H1 (cell line): ENCODE measurements at regions not wholly inside any gene's neighbourhood (a gene's known extent, or its start where the extent isn't known, plus 50 kb on each side); places are given as distances from the start of the nearest gene placed in this dataset.

Experiments
- CTCF ChIA-PET: fragments of 300-600 bp; sonication (Branson Sonifier 250); formaldehyde crosslinking; loops from one replicate; lab custom pipeline; 2021; ENCODE audit not compliant: partially characterized antibody; lab: Charles Lee
- POLR2A ChIA-PET: fragments of 300-600 bp; sonication (Branson Sonifier 250); formaldehyde crosslinking; loops from one replicate; lab custom pipeline; 2021; ENCODE audit warnings: inconsistent platforms; ENCODE audit not compliant: partially characterized antibody; lab: Charles Lee
- DNase-seq, 2 experiments: peaks; one replicate each; pipeline versions ENCODE4 v3.0.0 to v3.0.0-alpha.2; 2010 to 2022; ENCODE audit warnings: low spot score in 2 of 2, low read depth in 1 of 2, mixed read lengths in 1 of 2
- FAIRE-seq: peaks from 2 replicates; lab custom pipeline; 2011; peaks lifted over from hg19 to GRCh38; lab: Jason Lieb, UNC
- H2AFZ ChIP-seq: 2 replicates; pipeline ENCODE4 v1.8.1; 2012; ENCODE audit warnings: low read length, inconsistent platforms
- H2AK5ac ChIP-seq: 2 replicates; pipeline ENCODE4 v1.6.1; 2013; ENCODE audit warnings: low read depth, low read length
- H2BK120ac ChIP-seq: replicated peaks from 2 replicates; pipeline ENCODE3; 2013; ENCODE audit warnings: low read depth, low read length, inconsistent platforms
- H2BK12ac ChIP-seq: 2 replicates; pipeline ENCODE4 v1.6.1; 2013; ENCODE audit warnings: low read depth, low read length
- H2BK15ac ChIP-seq: 2 replicates; pipeline ENCODE4 v1.6.1; 2013; ENCODE audit warnings: low read length
- H2BK20ac ChIP-seq: 2 replicates; pipeline ENCODE4 v1.6.1; 2013; ENCODE audit warnings: low read length
- H2BK5ac ChIP-seq: 2 replicates; pipeline ENCODE4 v1.6.1; 2013; ENCODE audit warnings: low read depth, low read length
- H3K14ac ChIP-seq: 2 replicates; pipeline ENCODE4 v1.6.1; 2013; ENCODE audit warnings: inconsistent platforms; ENCODE audit not compliant: insufficient read length
- H3K18ac ChIP-seq: 2 replicates; pipeline ENCODE4 v1.6.1; 2013; ENCODE audit warnings: low read length; ENCODE audit errors: extremely low read depth
- H3K23ac ChIP-seq: 2 replicates; pipeline ENCODE4 v1.6.1; 2013; ENCODE audit warnings: inconsistent platforms; ENCODE audit not compliant: insufficient read length
- H3K23me2 ChIP-seq: 2 replicates; pipeline ENCODE4 v1.6.1; 2013; ENCODE audit warnings: low read depth, low read length
- H3K27ac ChIP-seq: 2 replicates; pipeline ENCODE4 v1.6.1; 2011; ENCODE audit warnings: low read depth, low read length, inconsistent platforms
- H3K27me3 ChIP-seq, 4 experiments: replicated peaks in 1 of 4; 1 replicate in 1 of 4; 2 replicates in 3 of 4; pipeline versions ENCODE4 v1.6.1 to v1.8.1; 2011 to 2013; ENCODE audit warnings: low read length in 3 of 4, mild to moderate bottlenecking in 3 of 4, inconsistent platforms in 2 of 4, mixed read lengths in 2 of 4, moderate library complexity in 1 of 4; ENCODE audit not compliant: control insufficient read depth in 3 of 4, insufficient read depth in 3 of 4; ENCODE audit errors: extremely low read depth in 1 of 4
- H3K36me3 ChIP-seq, 4 experiments: 2 replicates each; pipeline versions ENCODE4 v1.6.1 to v1.8.1; 2011 to 2013; ENCODE audit warnings: mild to moderate bottlenecking in 4 of 4, low read length in 3 of 4, moderate library complexity in 2 of 4, control low read depth in 1 of 4, inconsistent platforms in 1 of 4; ENCODE audit not compliant: insufficient read depth in 4 of 4, control insufficient read depth in 2 of 4
- H3K4ac ChIP-seq: replicated peaks from 2 replicates; pipeline ENCODE3; 2013; ENCODE audit warnings: low read length, low read depth, mixed read lengths, inconsistent platforms; ENCODE audit not compliant: insufficient read length
- H3K4me1 ChIP-seq, 4 experiments: replicated peaks in 1 of 4; 1 replicate in 1 of 4; 2 replicates in 3 of 4; pipeline versions ENCODE4 v1.6.1 to v1.8.1; 2011 to 2013; ENCODE audit warnings: low read length in 3 of 4, inconsistent platforms in 2 of 4, mixed read lengths in 1 of 4; ENCODE audit not compliant: insufficient read depth in 4 of 4, control insufficient read depth in 3 of 4
- H3K4me2 ChIP-seq, 2 experiments: 2 replicates each; pipeline versions ENCODE4 v1.6.1 to v1.8.1; 2011 to 2013; ENCODE audit warnings: low read depth in 2 of 2, low read length in 2 of 2, control low read depth in 1 of 2, inconsistent platforms in 1 of 2, mild to moderate bottlenecking in 1 of 2; ENCODE audit not compliant: insufficient read depth in 1 of 2
- H3K4me3 ChIP-seq, 4 experiments: fragments of 200-600, 300-600 bp in 1 of 4; sonication (generic), shearing (Covaris generic), sonication (Bioruptor Twin) in 1 of 4; 2 replicates each; pipeline versions ENCODE4 v1.5.1 to v1.8.1; 2011 to 2016; ENCODE audit warnings: low read length in 4 of 4, low read depth in 3 of 4, control low read depth in 2 of 4, inconsistent platforms in 2 of 4, mild to moderate bottlenecking in 2 of 4, mixed read lengths in 1 of 4, moderate library complexity in 1 of 4; ENCODE audit not compliant: insufficient read depth in 2 of 4; ENCODE audit errors: extremely low read depth in 1 of 4
- H3K56ac ChIP-seq: replicated peaks from 2 replicates; pipeline ENCODE3; 2013; ENCODE audit warnings: low read depth, mild to moderate bottlenecking, mixed read lengths, low read length, inconsistent platforms; ENCODE audit not compliant: insufficient read length
- H3K79me1 ChIP-seq: 2 replicates; pipeline ENCODE4 v1.6.1; 2013; ENCODE audit warnings: low read depth, low read length, control low read depth
- H3K79me2 ChIP-seq, 2 experiments: 2 replicates each; pipeline versions ENCODE4 v1.6.1 to v1.8.1; 2012 to 2013; ENCODE audit warnings: low read length in 2 of 2, mild to moderate bottlenecking in 2 of 2, inconsistent platforms in 1 of 2; ENCODE audit not compliant: insufficient read depth in 2 of 2, control insufficient read depth in 1 of 2
- H3K9ac ChIP-seq, 4 experiments: replicated peaks in 1 of 4; 1 replicate in 1 of 4; 2 replicates in 3 of 4; pipeline versions ENCODE4 v1.6.1 to v1.8.1; 2011 to 2013; ENCODE audit warnings: low read depth in 3 of 4, low read length in 3 of 4, control low read depth in 2 of 4, mild to moderate bottlenecking in 2 of 4, moderate library complexity in 2 of 4, inconsistent platforms in 1 of 4; ENCODE audit errors: extremely low read depth in 1 of 4
- H3K9me3 ChIP-seq, 2 experiments: 2 replicates each; pipeline versions ENCODE4 v1.6.1 to v1.8.1; 2012 to 2013; ENCODE audit warnings: mild to moderate bottlenecking in 2 of 2, moderate library complexity in 2 of 2, control low read depth in 1 of 2, inconsistent platforms in 1 of 2, low read depth in 1 of 2, low read length in 1 of 2, mixed read lengths in 1 of 2; ENCODE audit not compliant: insufficient read depth in 2 of 2
- H4K20me1 ChIP-seq, 2 experiments: replicated peaks in 1 of 2; 2 replicates each; pipeline versions ENCODE3 to v1.8.1; 2011 to 2013; ENCODE audit warnings: inconsistent platforms in 2 of 2, low read length in 2 of 2, mild to moderate bottlenecking in 1 of 2; ENCODE audit not compliant: insufficient read depth in 2 of 2, control insufficient read depth in 1 of 2
- H4K5ac ChIP-seq: 2 replicates; pipeline ENCODE4 v1.6.1; 2013; ENCODE audit warnings: low read length, low read depth, mixed read lengths, inconsistent platforms; ENCODE audit not compliant: insufficient read length
- H4K8ac ChIP-seq: 2 replicates; pipeline ENCODE4 v1.8.0; 2013; ENCODE audit warnings: mild to moderate bottlenecking, moderate library complexity, low read length, inconsistent platforms; ENCODE audit not compliant: insufficient read depth; ENCODE audit errors: extremely low read depth
- H4K91ac ChIP-seq: replicated peaks from 2 replicates; pipeline ENCODE3; 2013; ENCODE audit warnings: low read length, mixed read lengths, inconsistent platforms; ENCODE audit not compliant: insufficient read length
- BACH1 ChIP-seq: IDR thresholded peaks from 2 replicates; pipeline ENCODE4 v1.6.1; 2012; ENCODE audit warnings: low read length, improper control_type of control experiment
- CEBPB ChIP-seq: IDR thresholded peaks from 2 replicates; pipeline ENCODE4 v1.6.1; 2012; ENCODE audit warnings: low read depth, low read length
- EP300 ChIP-seq, 2 experiments: IDR thresholded peaks; 1 replicate in 1 of 2; 2 replicates in 1 of 2; pipeline ENCODE4 v1.6.1; 2011 to 2012; ENCODE audit warnings: low read depth in 2 of 2, low read length in 2 of 2, mild to moderate bottlenecking in 2 of 2, borderline replicate concordance in 1 of 2, inconsistent platforms in 1 of 2, moderate library complexity in 1 of 2
- FOSL1 ChIP-seq: IDR thresholded peaks from 2 replicates; pipeline ENCODE4 v1.6.1; 2011; ENCODE audit warnings: mild to moderate bottlenecking, low read depth, low read length, moderate library complexity; ENCODE audit not compliant: insufficient read depth
- HDAC2 ChIP-seq, 2 experiments: fragments of 300-600 bp in 1 of 2; sonication (generic) in 1 of 2; IDR thresholded peaks; 2 replicates each; pipeline ENCODE4 v1.6.1; 2011 to 2012; ENCODE audit warnings: low read depth in 2 of 2, low read length in 2 of 2, mild to moderate bottlenecking in 2 of 2, moderate library complexity in 2 of 2, borderline replicate concordance in 1 of 2, inconsistent platforms in 1 of 2
- HDAC6 ChIP-seq: IDR thresholded peaks from one replicate; pipeline ENCODE4 v1.7.1; 2012; ENCODE audit warnings: low read depth, mild to moderate bottlenecking, inconsistent platforms, low read length, moderate library complexity
- JUN ChIP-seq: IDR thresholded peaks from 2 replicates; pipeline ENCODE4 v1.6.1; 2011; ENCODE audit warnings: low read depth, mild to moderate bottlenecking, improper control_type of control experiment, low read length
- KDM4A ChIP-seq: IDR thresholded peaks from one replicate; pipeline ENCODE4 v1.7.1; 2012; ENCODE audit warnings: low read depth, mild to moderate bottlenecking, moderate library complexity, low read length, inconsistent platforms; ENCODE audit not compliant: severe bottlenecking
- KDM5A ChIP-seq: fragments of 200-600 bp; IDR thresholded peaks from 2 replicates; pipeline ENCODE4 v1.7.1; 2012; ENCODE audit warnings: mild to moderate bottlenecking, low read length, inconsistent platforms, mixed read lengths
- NRF1 ChIP-seq: IDR thresholded peaks from 2 replicates; pipeline ENCODE4 v1.6.1; 2011; ENCODE audit warnings: mild to moderate bottlenecking, low read depth, low read length, improper control_type of control experiment
- SIRT6 ChIP-seq: IDR thresholded peaks from one replicate; pipeline ENCODE4 v1.7.1; 2012; ENCODE audit warnings: low read length, inconsistent platforms
- SUZ12 ChIP-seq: fragments of 200-600 bp; sonication (generic); IDR thresholded peaks from 2 replicates; pipeline ENCODE4 v1.6.1; 2012; ENCODE audit warnings: mild to moderate bottlenecking, inconsistent platforms, low read length, moderate library complexity, mixed read lengths
- TCF12 ChIP-seq: IDR thresholded peaks from 2 replicates; pipeline ENCODE4 v1.6.1; 2011; ENCODE audit warnings: low read depth, mild to moderate bottlenecking, low read length
- WGBS, 2 experiments: shearing (Covaris generic) in 1 of 2; methylation state at CpG; one replicate each; pipeline versions ENCODE4 v1.1.6 to v1.1.7; 2013 to 2015; ENCODE audit warnings: low lambda C conversion rate in 2 of 2, mixed read lengths in 2 of 2, inconsistent platforms in 1 of 2, low coverage in 1 of 2, missing lambda C conversion rate in 1 of 2; ENCODE audit not compliant: insufficient replicate concordance in 2 of 2, insufficient coverage in 1 of 2, insufficient read length in 1 of 2; ENCODE audit errors: extremely low coverage in 1 of 2, missing lambda C conversion rate in 1 of 2; 5-methylcytosine and 5-hydroxymethylcytosine counted together

GRCh38 chr20:48339986-48340882 lies 487.6 kb downstream of the PREX1 start:
- Histone ChIP-seq H3K9me3 (no peaks in the 10 kb centered on the region), H3K18ac (no peak overlapping the region), H2BK5ac (no peak overlapping the region), H3K56ac (no peak overlapping the region), H4K8ac (no peak overlapping the region), H3K23me2 (no peaks in the 10 kb centered on the region), H2BK20ac (no peak overlapping the region), H3K4me1 (peaks cover 0 to 8% (median 0%) of the 10 kb centered on the region in 4 experiments; a peak in 1 of 7 replicates), H2AK5ac (no peak overlapping the region), H2BK120ac (no peak overlapping the region), H3K27ac (no peak overlapping the region), H3K36me3 (no peaks in the 10 kb centered on the region), H2BK12ac (no peak overlapping the region; the same call in 1 of the 2 replicates), H3K23ac (no peak overlapping the region), H3K9ac (no peak overlapping the region), H2AFZ (no peak overlapping the region), H4K20me1 (no peaks in the 10 kb centered on the region), H3K4me3 (no peak overlapping the region), H4K91ac (no peak overlapping the region), H3K79me2 (no peaks in the 10 kb centered on the region), H3K27me3 (no peaks in the 10 kb centered on the region), H3K4ac (no peak overlapping the region), H2BK15ac (no peak overlapping the region), H3K79me1 (no peaks in the 10 kb centered on the region), H3K14ac (no peak overlapping the region), H3K4me2 (no peak overlapping the region), H4K5ac (no peak overlapping the region)
- DNase-seq (no peak), FAIRE-seq (no peak)
- ChIA-PET CTCF (interaction anchor here (0.7 to 1.7 kb wide), 5 partner anchors 11 to 663 kb away, joined by 3 to 7 read pairs (median 4); no protein-coding TSS in a partner anchor), POLR2A (no interaction called here)
- 88% methylated on average over 16 of the region's 17 CpGs; no CpG with 5 or more reads in 1 of the 2 experiments for WGBS, 2 experiments
- no peak for TF ChIP-seq HDAC6
- no peak for TF ChIP-seq CEBPB
- TF ChIP-seq NRF1: no peak
- no peak for TF ChIP-seq KDM4A
- TF ChIP-seq TCF12: no peak
- no peak for TF ChIP-seq FOSL1
- TF ChIP-seq JUN: no peak
- no peak for TF ChIP-seq KDM5A
- TF ChIP-seq EP300 (IDR thresholded peaks at IDR 0.05; ENCODE audit: borderline replicate concordance in 1 of 2, low read depth in 2 of 2, low read length in 2 of 2): no peak
- no peak for TF ChIP-seq HDAC2 (IDR thresholded peaks at IDR 0.05; ENCODE audit: borderline replicate concordance in 1 of 2, low read depth in 2 of 2, low read length in 2 of 2)
- TF ChIP-seq SIRT6: no peak
- TF ChIP-seq SUZ12: no peak
- TF ChIP-seq BACH1: no peak
